GM21515 (cell line): ENCODE measurements at regions not wholly inside any gene's neighbourhood (a gene's known extent, or its start where the extent isn't known, plus 50 kb on each side); places are given as distances from the start of the nearest gene placed in this dataset.

Source experiments
- ATAC-seq: cut with Tn5 transposase; IDR thresholded peaks from one replicate; pipeline ENCODE4 v1.9.1; 2021; ENCODE audit not compliant: unreplicated experiment

DNA sequence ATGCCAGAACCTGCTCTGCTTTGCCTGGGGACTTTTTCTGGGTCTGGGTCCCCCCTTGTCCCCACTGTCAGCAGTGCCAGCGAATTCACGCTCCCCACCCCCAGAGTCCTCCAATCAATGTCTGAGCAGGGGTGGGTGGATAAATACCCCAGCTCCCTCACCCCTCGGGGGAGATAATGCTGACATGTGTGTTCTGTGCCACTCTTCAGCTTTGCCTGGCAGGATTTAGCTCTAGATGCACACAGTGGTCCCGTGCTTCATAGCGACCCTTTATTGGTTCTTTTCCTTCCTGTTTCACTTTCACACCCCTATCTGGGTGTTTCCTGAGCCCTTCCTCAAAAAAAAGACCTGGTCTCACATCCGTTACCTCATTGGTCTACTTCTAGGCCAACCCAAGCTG lies 277.0 kb downstream of the NPIPA8 start:
- no peak for ATAC-seq

DNA sequence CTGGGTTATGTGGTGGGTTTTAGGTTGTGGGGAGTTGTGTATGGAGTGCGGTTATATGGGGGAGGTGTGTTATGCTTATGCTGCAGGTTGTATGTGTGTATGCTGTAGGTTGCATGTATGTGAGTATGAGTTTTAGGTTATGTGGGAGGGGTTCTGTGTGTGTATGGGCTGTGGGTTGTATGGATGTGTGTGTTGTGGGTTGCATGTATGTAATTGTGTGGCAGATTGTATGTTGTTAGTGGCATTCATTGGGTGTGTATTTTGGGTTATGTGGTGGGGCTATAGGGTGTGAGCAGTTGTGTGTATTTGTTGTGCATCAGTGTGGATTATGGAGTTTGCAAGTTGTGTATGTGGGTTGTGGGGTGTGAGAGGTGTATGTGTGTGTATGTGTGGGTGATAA lies 277.4 kb downstream of the NPIPA8 start:
- no peak for ATAC-seq

DNA sequence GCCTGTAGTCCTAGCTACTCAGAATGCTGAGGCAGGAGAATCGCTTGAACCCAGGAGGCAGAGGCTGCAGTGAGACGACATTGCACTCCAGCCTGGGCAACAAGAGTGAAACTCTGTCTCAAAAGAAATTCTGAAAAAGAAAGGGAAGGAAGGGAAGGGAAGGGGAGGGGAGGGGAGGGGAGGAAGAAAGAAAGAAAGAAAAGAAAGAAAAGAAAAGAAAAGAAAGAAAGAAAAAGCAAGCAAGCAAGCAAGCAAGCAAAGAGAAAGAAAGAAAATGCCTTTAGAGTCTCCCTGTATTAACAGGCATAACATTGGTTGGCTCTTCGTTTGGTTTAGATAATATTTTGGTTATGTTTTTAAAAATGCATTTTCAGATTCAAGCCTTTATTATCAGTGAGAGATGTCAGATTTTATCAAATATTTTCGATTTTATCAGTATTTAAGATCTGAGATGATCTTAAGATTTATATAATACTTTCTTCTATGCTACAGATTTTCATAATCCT lies 281.1 kb downstream of the NPIPA8 start:
- ATAC-seq: no peak

DNA sequence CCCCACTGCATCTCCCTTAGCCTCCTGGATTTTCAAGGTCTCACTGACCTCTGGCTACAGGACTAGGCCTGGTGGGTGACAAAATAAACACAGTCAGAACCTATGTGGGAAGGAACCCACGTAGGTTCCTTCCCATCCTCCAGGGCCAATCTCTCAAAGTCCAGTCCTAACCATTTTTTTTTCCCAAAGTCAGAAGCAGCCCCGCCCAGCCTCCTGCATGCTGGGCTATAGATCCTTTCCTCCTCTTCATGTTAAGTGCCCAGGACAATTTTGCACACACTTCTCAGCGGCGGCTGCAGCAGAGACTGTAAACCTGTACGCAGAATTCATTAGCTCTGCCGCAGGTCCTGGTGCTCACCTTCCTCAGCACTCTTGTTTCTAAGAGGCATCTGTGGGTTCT lies 285.8 kb downstream of the NPIPA8 start:
- ATAC-seq: no peak

DNA sequence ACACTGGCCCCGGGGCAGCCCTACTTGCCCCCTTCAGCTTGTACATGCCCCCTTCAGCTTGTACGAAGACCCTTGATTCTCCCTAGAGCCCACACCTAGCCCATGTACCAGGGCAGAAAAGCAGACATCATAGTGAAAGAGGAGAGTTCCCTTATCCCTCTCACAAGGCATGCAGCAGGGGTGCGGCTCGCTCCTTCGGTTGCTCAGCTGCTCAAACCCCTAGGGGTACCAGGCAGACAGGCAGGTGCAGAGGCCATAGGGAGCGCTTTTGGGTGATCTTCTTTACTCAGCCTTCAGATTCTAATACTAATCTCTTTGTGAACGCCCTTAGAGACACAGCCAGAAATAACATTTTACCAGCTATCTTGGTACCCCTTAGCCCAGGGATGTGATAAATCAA lies 286.3 kb downstream of the NPIPA8 start:
- ATAC-seq: no peak

DNA sequence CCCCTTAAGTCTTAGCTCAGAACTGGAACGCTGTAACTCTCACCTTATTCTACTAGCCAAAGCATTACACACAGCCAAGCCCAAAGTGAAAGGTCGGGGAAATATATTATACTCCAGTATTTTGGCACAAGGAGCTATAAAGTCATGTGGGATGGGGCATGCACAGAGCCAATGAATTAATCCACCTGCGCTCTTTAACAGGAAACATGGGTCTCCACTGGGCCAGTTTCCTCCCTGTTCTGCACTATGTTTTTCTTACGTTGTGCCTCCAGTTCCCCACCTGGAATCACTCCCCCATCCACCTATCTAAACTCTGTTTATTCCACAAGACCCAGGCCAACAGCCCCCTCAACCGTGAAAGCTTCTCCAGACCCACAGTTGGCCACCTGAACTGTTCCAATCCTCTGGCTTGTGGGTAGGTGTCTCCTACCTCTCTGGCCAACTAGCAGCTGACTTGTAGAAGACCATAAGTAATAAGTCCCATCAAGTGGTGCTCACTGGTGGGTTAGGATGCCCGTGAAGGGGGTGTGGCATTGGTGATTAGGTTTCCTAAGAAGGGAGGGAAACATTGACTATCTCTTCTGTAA lies 286.9 kb downstream of the NPIPA8 start:
- ATAC-seq: no peak

DNA sequence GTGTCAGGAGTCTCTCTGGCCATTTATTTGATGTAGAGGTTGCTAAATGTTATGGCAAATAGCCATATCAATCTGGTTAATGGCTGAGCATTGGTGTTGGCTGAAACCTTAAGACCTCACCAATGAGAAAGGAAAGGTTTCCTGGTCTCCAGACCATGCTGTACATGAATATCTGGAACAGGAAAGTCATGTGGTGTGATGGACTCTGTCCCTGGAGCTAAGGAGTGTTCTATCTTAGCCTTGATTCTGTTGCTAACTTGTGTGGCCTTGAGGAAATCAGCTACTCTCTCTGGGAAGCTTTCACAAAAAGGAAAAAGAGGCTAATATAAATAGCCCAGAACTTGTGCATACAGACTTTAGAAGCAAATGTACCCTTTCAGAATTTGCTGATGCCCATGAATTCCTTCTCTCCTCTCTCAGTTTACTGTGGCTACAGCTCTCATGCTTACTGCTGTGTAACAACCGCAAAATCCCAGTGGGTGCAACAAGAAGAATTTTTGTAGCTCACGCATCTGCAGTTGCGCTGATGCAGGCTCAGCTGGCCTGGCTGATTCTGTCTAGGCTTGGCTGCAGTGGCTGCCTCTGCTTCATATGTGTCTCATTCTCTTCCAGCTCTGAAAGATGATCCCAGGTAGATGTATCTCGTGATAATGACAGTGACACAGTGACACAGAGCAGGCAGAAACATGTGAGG lies 287.5 kb downstream of the NPIPA8 start:
- ATAC-seq: no peak

DNA sequence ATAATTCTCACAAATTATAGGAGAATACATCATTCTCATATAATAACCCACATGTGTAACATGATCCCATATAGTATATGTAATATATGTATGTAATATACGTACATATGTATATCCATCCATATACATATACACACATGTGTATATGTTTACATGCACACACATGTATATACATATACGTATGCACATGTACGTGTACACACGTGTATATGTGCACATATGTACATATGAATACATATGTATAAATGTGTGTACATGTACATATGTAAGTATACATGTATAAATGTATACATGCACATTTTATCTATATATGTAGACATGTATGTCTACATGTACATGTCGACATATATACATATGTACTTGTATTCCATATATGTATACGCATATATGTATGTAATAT lies 288.8 kb downstream of the NPIPA8 start:
- ATAC-seq: no peak

DNA sequence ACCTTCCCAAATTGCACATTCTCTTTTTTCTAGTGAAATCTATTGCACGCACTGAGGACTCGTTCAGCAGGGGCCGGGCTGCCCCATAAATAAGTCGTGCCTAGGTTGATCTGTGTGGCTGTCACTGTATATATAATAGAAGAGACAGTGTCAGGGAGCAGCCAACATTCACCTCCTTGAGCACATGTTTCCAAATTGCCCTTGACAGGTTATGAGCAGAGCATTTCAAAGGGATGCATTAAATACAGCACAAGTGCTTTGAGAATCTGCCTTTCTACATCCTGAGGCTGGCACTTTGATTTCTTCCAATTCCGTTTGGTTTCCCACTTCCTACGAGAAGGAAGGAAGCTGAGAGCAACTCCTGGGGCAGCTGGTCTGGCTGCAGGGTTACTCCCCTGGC lies 291.2 kb downstream of the NPIPA8 start:
- no peak for ATAC-seq

DNA sequence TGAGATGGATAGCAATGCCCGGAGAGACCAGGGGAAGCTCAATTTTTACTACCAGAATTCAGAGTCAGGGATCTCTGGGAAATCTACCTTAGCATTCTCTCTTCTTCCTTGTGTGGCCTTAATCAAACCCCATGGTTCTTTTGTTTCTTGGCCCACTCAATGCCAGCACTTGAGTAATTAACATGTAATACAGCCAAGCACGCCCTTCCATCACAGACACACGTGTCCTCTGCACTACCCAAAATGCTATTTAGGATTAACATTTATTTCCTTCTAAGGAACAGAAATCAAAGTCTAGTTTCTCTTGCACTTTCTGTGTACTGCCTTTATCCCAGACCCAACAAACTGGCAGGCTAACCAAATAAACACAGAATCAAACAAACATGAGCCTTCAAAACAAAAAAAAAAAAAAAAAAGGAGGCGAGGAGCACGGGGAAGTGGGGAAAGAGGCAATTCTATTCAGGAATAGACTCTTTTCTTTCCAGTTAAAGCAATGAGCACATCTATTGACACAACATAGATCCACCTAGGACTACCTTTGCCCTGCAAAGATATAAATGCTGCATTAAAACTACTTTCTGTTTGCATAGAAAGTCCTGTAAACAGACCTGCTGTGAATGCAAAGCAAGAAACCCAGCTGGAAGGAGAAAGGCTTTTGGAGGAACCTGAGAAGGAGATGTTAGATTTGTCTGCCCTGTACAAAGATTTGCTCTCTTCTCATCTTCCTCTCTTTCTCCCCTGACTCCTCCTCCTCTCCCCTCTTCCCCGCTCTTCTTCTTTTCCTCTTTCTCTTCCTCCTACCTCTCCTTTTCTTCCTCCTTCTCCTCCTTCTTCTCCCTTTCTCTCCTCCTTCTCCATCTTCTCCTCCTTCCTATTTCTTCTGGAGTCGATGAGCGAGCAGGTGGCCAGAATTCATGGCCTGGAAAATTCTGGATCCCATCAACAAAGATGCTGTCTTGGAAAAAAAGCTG lies 294.4 kb downstream of the NPIPA8 start:
- no peak for ATAC-seq

DNA sequence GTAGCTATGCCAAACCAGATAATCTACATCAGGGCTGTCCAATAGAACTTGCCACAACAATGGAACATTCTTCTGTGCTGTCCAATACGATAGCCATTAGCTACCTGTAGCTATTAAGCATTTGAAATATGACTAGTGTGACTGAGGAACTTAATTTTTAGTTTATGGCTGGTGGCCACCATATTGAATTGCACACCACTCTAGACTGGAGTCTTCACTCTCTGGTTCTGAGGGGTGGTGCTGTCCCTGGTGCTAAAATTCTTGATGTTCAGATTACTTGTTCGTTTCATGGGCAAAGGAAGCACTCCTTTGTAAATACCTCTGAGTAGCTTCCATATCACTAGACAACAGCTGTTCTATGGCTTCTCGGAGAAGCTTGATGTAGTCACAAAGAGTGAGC lies 296.6 kb downstream of the NPIPA8 start:
- no peak for ATAC-seq

DNA sequence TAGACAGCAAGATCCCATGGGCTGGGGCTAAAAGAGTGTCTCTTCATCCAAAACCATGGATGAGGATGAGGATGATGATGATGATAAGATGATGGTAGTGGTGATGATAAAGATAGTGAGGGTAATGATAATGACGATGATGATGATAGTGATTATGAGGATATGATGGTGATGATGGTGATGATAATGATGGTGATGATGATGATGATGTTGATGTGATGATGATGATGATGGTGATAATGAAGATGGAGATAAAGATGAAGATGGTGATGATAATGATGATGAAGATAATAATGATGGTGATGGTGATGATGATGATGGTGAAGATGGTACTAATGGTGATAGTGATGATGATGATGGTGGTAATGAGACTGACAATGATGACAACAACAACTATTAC lies 299.5 kb downstream of the NPIPA8 start:
- no peak for ATAC-seq

DNA sequence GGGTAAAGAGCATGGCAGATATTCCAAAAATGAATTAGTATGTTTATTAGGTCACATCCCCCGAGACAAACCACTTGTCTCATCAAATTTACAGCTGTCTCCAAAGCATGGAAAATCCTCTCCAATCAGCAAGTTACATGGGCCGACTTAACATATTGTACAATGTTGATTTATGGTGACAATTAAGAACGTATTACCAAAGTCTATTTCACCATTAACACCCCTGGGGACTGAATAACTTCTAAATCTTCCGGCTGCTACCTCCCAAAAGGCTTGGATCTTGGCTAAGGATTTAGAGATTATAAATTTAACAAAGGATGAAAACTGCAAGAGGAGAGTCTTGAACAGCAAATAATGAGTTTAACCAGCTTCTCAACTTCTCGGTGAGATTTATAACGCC lies 311.9 kb downstream of the NPIPA8 start:
- ATAC-seq: no peak

DNA sequence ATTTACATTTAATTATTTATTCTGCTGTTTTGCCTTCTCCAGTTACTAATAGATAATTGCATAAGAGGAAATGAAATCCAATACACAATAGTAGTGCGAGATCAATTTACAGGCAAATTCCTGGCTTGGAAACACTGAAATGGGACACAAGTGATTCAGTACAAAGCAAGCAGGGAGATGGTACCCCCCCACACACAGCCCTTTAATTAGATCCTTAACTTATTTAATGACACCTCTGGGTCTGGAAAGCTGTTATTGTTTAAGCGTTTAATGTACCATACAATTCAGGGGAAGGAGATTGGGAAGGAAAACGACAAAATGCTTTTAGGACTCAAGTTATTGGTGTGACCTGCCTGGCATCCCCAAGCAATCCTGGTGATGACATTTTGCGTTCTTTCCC lies 318.2 kb downstream of the NPIPA8 start:
- no peak for ATAC-seq

DNA sequence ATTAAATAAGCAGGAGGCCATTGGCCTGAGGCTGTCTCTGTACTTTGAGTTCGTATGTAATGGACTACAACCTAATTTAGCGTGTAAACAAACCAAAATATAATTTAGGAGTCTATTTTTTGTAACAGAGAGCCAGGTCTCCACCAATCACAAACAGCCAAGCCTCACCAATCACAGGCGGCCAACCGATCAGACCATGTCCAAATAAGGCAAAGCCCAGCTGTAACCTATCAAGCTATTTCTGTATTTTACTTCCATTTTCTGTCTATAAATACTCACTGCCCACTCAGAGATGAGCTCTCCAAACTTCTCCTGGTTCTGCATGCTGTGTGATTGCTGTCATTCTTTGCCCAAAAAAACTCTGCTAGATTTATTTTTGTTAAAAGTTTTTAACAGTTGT lies 322.7 kb downstream of the NPIPA8 start:
- no peak for ATAC-seq

DNA sequence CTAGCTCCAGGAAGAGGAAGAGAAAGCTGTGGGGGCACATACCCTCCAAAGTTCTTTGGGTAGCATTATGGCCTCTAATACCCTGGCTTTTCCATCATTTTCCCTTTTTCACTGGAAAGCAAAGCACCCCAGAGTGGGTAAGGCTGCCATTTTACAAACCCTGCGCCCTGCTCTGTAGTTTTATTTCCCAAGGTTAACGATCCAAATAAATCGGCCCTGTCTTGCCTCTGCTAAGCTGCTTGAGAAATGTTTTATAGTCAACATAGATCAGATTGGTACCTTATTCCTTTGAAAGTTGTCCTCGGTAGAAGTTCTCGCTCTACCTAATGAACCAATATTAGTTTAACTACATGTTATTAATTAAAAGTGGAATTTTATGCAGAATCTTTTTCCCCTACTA lies 328.2 kb downstream of the NPIPA8 start:
- ATAC-seq: no peak

DNA sequence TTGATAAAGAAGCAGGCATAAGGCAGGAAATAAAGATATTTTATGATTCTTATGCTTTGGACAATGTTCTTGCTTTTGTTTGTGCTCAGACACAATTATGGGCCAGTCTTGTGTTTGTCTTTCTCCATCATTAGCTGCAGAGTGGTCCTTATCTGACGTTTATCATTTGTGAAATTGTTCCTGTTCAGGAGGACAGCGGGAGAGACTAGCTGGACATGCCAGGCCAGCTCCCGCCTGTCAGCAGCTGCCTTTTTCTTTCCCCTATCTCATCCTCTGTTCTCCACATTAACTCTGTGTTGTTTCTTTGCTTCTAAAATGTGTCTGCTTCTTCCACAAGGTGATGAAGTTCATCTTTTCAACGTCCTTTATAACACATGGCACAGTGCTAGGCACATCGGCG lies 333.5 kb downstream of the NPIPA8 start:
- ATAC-seq: no peak

DNA sequence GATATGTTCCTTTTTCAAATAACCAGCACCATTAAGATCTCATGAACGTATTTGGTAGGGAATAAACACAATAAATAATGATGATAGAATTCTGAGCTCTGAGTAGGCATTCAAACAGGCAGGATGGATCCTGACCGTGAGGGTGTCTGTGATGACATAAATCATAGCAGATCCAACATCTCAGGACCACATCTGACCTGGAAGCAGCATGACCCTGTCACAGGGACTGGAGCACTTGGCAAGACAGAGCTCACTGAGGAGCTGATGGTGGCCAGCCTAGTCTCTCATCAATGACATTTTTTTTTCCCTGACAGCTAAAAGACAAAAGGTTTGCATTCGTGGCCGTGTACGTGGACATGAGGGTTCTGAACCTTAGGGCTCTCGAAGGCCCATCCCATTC lies 337.5 kb downstream of the NPIPA8 start:
- no peak for ATAC-seq

DNA sequence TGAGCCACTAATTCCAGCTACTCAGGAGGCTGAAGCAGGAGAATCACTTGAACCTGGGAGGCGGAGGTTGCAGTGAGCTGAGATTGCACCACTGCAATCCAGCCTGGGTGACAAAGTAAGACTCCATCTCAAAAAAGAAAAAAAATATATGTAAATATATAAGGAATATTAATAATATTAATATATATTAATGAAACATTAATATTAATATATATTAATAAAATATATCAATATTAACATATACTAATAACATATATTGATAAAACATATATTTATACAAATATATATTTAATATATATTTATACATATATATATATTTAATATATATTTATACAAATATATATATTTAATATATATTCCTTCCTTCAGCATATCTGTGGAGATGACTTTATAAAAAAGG lies 338.0 kb downstream of the NPIPA8 start:
- no peak for ATAC-seq

DNA sequence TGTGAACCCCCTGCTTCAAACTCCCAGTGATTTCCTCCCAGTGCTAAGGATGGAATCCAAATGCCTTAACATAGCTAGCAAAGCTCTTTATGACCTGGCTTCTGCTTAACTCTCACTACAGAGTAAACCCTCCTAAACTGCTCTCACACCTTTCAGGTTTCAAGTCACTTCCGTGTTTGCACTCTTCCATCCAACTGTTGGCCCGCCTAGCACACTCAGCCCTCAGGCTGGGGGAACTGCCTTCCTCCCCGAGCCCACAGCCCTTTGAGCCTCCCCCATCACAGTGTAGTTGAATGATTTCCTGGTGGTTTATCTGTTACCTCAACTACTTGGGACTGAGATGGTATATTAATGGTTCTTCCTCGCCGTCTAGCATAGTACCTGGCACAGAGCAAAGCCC lies 342.5 kb downstream of the NPIPA8 start:
- ATAC-seq: no peak

DNA sequence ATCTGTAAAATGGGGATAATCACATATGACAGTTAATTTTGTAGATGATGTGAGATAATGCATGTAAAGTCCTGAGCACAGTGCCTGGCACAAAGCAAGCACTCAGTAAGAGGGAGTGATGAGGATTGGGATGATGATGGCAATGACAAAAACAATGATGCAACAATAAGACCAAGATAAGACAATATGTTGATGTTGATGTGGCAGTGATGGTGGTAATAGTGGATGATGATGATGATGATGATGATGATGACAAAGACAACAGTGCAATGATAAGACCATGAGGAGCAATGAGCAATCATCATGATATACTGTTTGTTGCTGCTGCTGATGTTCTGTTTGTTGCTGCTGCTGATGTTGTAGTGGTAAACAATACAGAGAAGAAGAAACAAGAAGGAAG lies 344.1 kb downstream of the NPIPA8 start:
- ATAC-seq: no peak

DNA sequence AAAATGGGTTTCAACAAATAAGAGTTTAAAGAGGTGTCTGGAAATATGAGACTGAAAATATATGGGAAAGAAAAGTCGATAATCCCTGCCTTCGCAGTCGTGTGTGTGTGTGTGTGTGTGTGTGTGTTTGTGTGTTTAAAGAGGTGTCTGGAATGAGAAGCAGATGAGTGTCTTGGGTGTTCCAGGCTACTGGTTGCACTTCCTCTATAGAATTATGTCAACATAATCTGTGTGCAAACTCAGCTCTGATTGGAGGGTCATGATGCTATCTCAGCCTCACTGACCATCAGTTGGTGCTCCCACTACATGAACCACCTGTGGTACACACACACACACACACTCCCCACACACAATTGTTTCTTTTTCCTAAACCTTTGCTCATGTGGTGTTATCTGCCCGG lies 347.3 kb downstream of the NPIPA8 start:
- ATAC-seq: no peak
